Lower leg skin (tissue), 4 donors: ENCODE measurements at regions not wholly inside any gene's neighbourhood (a gene's known extent, or its start where the extent isn't known, plus 50 kb on each side); places are given as distances from the start of the nearest gene placed in this dataset.

Source experiments
- DNase-seq, 2 donors: peaks; one replicate each; pipeline ENCODE4 v3.0.0-alpha.2; 2019; ENCODE audit warnings: low spot score in 2 of 2
- H3K4me3 ChIP-seq: fragments of 200-600 bp; sonication (generic); 2 replicates; pipeline ENCODE4 v1.5.1; 2017; ENCODE audit warnings: mild to moderate bottlenecking, low read depth; ENCODE audit not compliant: poor library complexity, severe bottlenecking
- CTCF ChIP-seq, 3 donors: fragments of 450-650 bp; IDR thresholded peaks; one replicate each; pipeline ENCODE4 v1.5.1; 2016; ENCODE audit warnings: antibody characterized with exemption in 3 of 3, mild to moderate bottlenecking in 3 of 3, moderate library complexity in 2 of 3
- POLR2A ChIP-seq, 2 donors: fragments of 450-650 bp; IDR thresholded peaks; one replicate each; pipeline ENCODE4 v1.6.1; 2016 to 2017; ENCODE audit warnings: antibody characterized with exemption in 2 of 2, mild to moderate bottlenecking in 1 of 2, moderate library complexity in 1 of 2
- WGBS, 2 donors: methylation state at CpG; one replicate each; pipeline ENCODE4 v1.1.5; 2018; 5-methylcytosine and 5-hydroxymethylcytosine counted together
- intact Hi-C: fragments of 100-400 bp; cut with DNase I; formaldehyde crosslinking; loops from one replicate; pipeline ENCODE4 v1.15.0; 2023; ENCODE audit warnings: low total_unique reads

- no peak for DNase-seq
- H3K4me3 ChIP-seq = no peak overlapping the region
- WGBS, 2 donors = 79 to 94% methylated on average over 5 of the region's 5 CpGs
- intact Hi-C loops = no loop called here
- TF ChIP-seq POLR2A (IDR thresholded peaks at IDR 0.05) (no peak), CTCF (IDR thresholded peaks at IDR 0.05) (no peak)
These were observed 109.2 kb downstream of the IRS2 start for GRCh38 chr13:109677206-109677605.

DNA sequence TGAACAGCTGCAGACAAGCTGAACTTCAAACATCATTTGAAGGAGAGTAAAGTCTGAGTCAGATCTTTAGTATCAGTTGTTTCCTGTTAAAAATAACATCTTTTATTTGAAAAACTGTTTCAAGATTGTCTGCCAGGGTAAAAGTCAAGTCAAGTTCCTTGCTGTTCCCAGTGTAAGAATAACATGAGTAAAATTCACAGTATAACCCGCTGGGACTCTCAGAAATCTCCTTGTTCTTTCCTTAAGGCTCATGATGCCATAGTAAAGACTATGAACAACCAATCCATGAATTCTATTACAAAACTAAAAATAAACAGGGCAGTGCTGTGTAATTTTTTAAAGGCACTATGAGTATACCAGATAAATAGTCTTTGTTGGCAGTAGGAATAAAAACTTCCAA is 112.9 kb downstream of the IRS2 start:
- no peak overlapping the region for H3K4me3 ChIP-seq
- 70 to 76% methylated on average over 1 of the region's 1 CpG for WGBS, 2 donors
- intact Hi-C loops = no loop called here
- TF ChIP-seq CTCF (IDR thresholded peaks at IDR 0.05) = no peak
- TF ChIP-seq POLR2A (IDR thresholded peaks at IDR 0.05) = no peak
- no peak for DNase-seq

- TF ChIP-seq CTCF (IDR thresholded peaks at IDR 0.05) = no peak
- TF ChIP-seq POLR2A (IDR thresholded peaks at IDR 0.05) = no peak
- DNase-seq = no peak
- H3K4me3 ChIP-seq = no peak overlapping the region
- 73 to 83% methylated on average over 2 of the region's 2 CpGs for WGBS, 2 donors
- intact Hi-C loops = no loop called here
These were observed 113.8 kb downstream of the IRS2 start for GRCh38 chr13:109672545-109672944.

DNA sequence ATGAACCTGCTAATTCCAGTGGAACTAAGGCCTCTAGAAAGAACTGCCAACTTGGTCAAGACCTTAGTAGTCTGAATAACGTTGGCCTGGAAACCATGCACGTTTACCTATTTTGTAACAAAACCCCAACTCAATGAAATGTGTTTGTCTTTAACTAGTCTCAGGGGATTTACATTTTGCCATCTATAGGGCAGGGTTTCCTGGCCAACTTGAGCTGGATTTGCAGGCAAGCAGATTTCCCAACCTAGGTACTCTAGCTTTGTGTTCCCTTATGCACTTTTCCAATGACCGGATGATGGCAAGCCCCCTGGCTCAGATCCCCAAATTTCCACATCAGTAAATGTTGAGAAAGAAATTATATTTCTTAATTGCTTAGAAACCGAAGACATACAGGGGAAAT is 114.5 kb downstream of the IRS2 start:
- TF ChIP-seq CTCF (IDR thresholded peaks at IDR 0.05) = no peak
- TF ChIP-seq POLR2A (IDR thresholded peaks at IDR 0.05) = no peak
- no peak for DNase-seq
- H3K4me3 ChIP-seq = no peak overlapping the region
- WGBS, 2 donors = 90 to 93% methylated on average over 4 of the region's 4 CpGs
- intact Hi-C loops = no loop called here

DNA sequence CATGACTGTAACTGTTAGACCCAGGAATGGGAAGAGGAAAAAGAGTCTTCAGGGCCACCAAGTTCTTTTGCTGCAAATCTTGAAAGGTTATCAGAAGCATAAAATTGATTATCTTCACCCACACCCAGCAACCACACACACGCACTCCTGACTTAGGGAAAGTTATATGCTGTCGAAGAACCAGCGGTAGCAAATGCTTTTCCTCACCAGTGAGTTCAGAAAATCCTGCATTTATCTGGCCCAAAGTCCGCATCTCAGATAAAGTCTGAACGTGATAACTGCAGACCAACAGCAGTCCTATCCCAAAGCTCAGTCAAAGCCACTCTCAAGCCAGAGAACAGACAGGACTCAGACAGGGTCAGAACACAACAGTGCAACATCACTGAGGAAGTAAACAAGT is 115.6 kb downstream of the IRS2 start:
- DNase-seq = no peak
- no peak overlapping the region for H3K4me3 ChIP-seq

More for the DNA sequence above, 115.6 kb downstream of the IRS2 start:
- intact Hi-C loops = no loop called here
- WGBS, 2 donors = 90 to 97% methylated on average over 5 of the region's 5 CpGs
- TF ChIP-seq POLR2A (IDR thresholded peaks at IDR 0.05) (no peak), CTCF (IDR thresholded peaks at IDR 0.05) (no peak)
